ENCODE measurements at regions not wholly inside any gene's neighbourhood (a gene's known extent, or its start where the extent isn't known, plus 50 kb on each side); places are given as distances from the start of the nearest gene placed in this dataset.
"Not testable (repeated sequence)": the region's sequence is repeated elsewhere in the genome, so short reads cannot be mapped to it uniquely, and the experiment has no call there.

GRCh38 chr3:166837535-166837934 is 542.6 kb downstream of the ZBBX start:
- TF ChIP-seq CTCF (IDR thresholded peaks at IDR 0.05; ENCODE audit: unreplicated experiment): peak; percentile 68
- Mint-ChIP-seq H3K36me3 (ENCODE audit: low read depth, unreplicated experiment) (no peaks in the 10 kb centered on the region), H3K27ac (ENCODE audit: unreplicated experiment) (no peak overlapping the region), H3K9me3 (ENCODE audit: unreplicated experiment) (no peaks in the 10 kb centered on the region), H3K4me3 (ENCODE audit: unreplicated experiment) (no peak overlapping the region), H3K27me3 (ENCODE audit: unreplicated experiment) (no peaks in the 10 kb centered on the region), H3K4me1 (ENCODE audit: unreplicated experiment) (no peaks in the 10 kb centered on the region)
- peak; percentile 44 for DNase-seq (ENCODE audit: low spot score)

GRCh38 chr3:166836836-166837235 is 543.3 kb downstream of the ZBBX start:
- DNase-seq (ENCODE audit: low spot score): no peak
- Mint-ChIP-seq H3K4me3 (ENCODE audit: unreplicated experiment) (no peak overlapping the region), H3K9me3 (ENCODE audit: unreplicated experiment) (no peaks in the 10 kb centered on the region), H3K27me3 (ENCODE audit: unreplicated experiment) (no peaks in the 10 kb centered on the region), H3K27ac (ENCODE audit: unreplicated experiment) (no peak overlapping the region), H3K4me1 (ENCODE audit: unreplicated experiment) (no peaks in the 10 kb centered on the region), H3K36me3 (ENCODE audit: low read depth, unreplicated experiment) (no peaks in the 10 kb centered on the region)
- no peak for TF ChIP-seq CTCF (IDR thresholded peaks at IDR 0.05; ENCODE audit: unreplicated experiment)

- no peak overlapping the region for H3K4me3 Mint-ChIP-seq (ENCODE audit: unreplicated experiment)
- peaks cover 4% of the 10 kb centered on the region for H3K36me3 Mint-ChIP-seq (ENCODE audit: low read depth, unreplicated experiment)
- no peak for TF ChIP-seq CTCF (IDR thresholded peaks at IDR 0.05; ENCODE audit: unreplicated experiment)
- no peaks in the 10 kb centered on the region for H3K4me1 Mint-ChIP-seq (ENCODE audit: unreplicated experiment)
- H3K9me3 Mint-ChIP-seq (ENCODE audit: unreplicated experiment): no peaks in the 10 kb centered on the region
- no peaks in the 10 kb centered on the region for H3K27me3 Mint-ChIP-seq (ENCODE audit: unreplicated experiment)
- no peak overlapping the region for H3K27ac Mint-ChIP-seq (ENCODE audit: unreplicated experiment)
- DNase-seq (ENCODE audit: low spot score): no peak
These were observed 550.2 kb downstream of the ZBBX start for GRCh38 chr3:166829896-166830295.

- Mint-ChIP-seq H3K36me3 (ENCODE audit: low read depth, unreplicated experiment) (no peaks in the 10 kb centered on the region), H3K4me1 (ENCODE audit: unreplicated experiment) (no peaks in the 10 kb centered on the region), H3K4me3 (ENCODE audit: unreplicated experiment) (no peak overlapping the region), H3K27me3 (ENCODE audit: unreplicated experiment) (no peaks in the 10 kb centered on the region), H3K9me3 (ENCODE audit: unreplicated experiment) (no peaks in the 10 kb centered on the region), H3K27ac (ENCODE audit: unreplicated experiment) (no peak overlapping the region)
- DNase-seq (ENCODE audit: low spot score): no peak
- TF ChIP-seq CTCF (IDR thresholded peaks at IDR 0.05; ENCODE audit: unreplicated experiment): no peak
These were observed 561.6 kb downstream of the ZBBX start for GRCh38 chr3:166818464-166818863.

GRCh38 chr3:166817269-166817668 is 562.8 kb downstream of the ZBBX start:
- not testable (repeated sequence) for DNase-seq (ENCODE audit: low spot score); H3K9me3 Mint-ChIP-seq (ENCODE audit: unreplicated experiment); H3K27me3 Mint-ChIP-seq (ENCODE audit: unreplicated experiment); H3K4me3 Mint-ChIP-seq (ENCODE audit: unreplicated experiment); H3K27ac Mint-ChIP-seq (ENCODE audit: unreplicated experiment); H3K4me1 Mint-ChIP-seq (ENCODE audit: unreplicated experiment); H3K36me3 Mint-ChIP-seq (ENCODE audit: low read depth, unreplicated experiment)

All from endothelial cell (in vitro differentiated cells).